ENCODE measurements at regions not wholly inside any gene's neighbourhood (a gene's known extent, or its start where the extent isn't known, plus 50 kb on each side); places are given as distances from the start of the nearest gene placed in this dataset.

DNA sequence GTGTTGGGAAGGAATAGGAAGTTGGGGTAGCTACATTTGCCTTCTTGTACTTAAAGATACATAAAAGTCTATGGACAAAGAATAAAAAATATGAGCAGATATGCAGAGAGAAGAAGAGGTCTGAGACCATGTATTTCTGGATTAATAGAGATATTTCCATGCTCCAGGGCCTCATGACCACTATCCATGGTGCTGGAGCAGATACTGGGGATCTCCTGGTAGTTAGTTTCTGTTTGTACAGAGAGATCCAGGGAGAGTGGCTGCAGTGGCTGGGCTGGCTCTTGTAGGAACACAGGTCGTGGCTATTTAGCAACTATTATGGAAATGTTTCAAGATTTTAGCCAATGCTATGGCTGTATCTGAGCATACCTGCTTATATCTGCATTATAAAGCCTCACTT lies 184.2 kb upstream of the TMEM161B start:
- TF ChIP-seq POLR2A (IDR thresholded peaks at IDR 0.05; ENCODE audit: low read depth, low read length) (no peak), CTCF (conservative IDR thresholded peaks at IDR 0.05; ENCODE audit: low read depth, low read length) (no peak), CEBPB (IDR thresholded peaks at IDR 0.05; ENCODE audit: low read depth, low read length) (no peak), FOS (IDR thresholded peaks at IDR 0.05; ENCODE audit: low read depth, low read length) (no peak), RCOR1 (IDR thresholded peaks at IDR 0.05; ENCODE audit: insufficient replicate concordance, low read length) (no peak), SMC3 (IDR thresholded peaks at IDR 0.05; ENCODE audit: low read depth, low read length) (no peak)
- TF ChIP-seq, protein P1, sequence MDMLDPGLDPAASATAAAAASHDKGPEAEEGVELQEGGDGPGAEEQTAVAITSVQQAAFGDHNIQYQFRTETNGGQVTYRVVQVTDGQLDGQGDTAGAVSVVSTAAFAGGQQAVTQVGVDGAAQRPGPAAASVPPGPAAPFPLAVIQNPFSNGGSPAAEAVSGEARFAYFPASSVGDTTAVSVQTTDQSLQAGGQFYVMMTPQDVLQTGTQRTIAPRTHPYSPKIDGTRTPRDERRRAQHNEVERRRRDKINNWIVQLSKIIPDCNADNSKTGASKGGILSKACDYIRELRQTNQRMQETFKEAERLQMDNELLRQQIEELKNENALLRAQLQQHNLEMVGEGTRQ (IDR thresholded peaks at IDR 0.05; ENCODE audit: low read depth, low read length), result no peak
- TF ChIP-seq, protein P2, sequence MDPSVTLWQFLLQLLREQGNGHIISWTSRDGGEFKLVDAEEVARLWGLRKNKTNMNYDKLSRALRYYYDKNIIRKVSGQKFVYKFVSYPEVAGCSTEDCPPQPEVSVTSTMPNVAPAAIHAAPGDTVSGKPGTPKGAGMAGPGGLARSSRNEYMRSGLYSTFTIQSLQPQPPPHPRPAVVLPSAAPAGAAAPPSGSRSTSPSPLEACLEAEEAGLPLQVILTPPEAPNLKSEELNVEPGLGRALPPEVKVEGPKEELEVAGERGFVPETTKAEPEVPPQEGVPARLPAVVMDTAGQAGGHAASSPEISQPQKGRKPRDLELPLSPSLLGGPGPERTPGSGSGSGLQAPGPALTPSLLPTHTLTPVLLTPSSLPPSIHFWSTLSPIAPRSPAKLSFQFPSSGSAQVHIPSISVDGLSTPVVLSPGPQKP (IDR thresholded peaks at IDR 0.05; ENCODE audit: borderline replicate concordance, low read depth, low read length), result no peak

Data from IMR-90 (cell line).